ENCODE measurements at regions not wholly inside any gene's neighbourhood (a gene's known extent, or its start where the extent isn't known, plus 50 kb on each side); places are given as distances from the start of the nearest gene placed in this dataset.

- intact Hi-C loops (cut with micrococcal nuclease), result no loop called here
Observed at GRCh38 chr6:47117314-47117713, 75.2 kb upstream of the ADGRF1 start.

GRCh38 chr6:47116606-47117005 lies 74.5 kb upstream of the ADGRF1 start:
- intact Hi-C loops (cut with micrococcal nuclease), result no loop called here

- intact Hi-C loops (cut with micrococcal nuclease), result no loop called here
Observed at GRCh38 chr6:47116086-47116485, 74.0 kb upstream of the ADGRF1 start.

GRCh38 chr6:47114460-47114859 lies 72.3 kb upstream of the ADGRF1 start:
- intact Hi-C loops (cut with micrococcal nuclease), result no loop called here

GRCh38 chr6:47112317-47112716 lies 70.2 kb upstream of the ADGRF1 start:
- intact Hi-C loops (cut with micrococcal nuclease), result no loop called here

GRCh38 chr6:47111685-47112084 lies 69.6 kb upstream of the ADGRF1 start:
- intact Hi-C loops (cut with micrococcal nuclease), result no loop called here

- intact Hi-C loops (cut with micrococcal nuclease), result no loop called here
Observed at GRCh38 chr6:47109281-47109680, 67.1 kb upstream of the ADGRF1 start.

GRCh38 chr6:47106721-47107197 lies 64.6 kb upstream of the ADGRF1 start:
- intact Hi-C loops (cut with micrococcal nuclease), result no loop called here

GRCh38 chr6:47106216-47106615 lies 64.1 kb upstream of the ADGRF1 start:
- intact Hi-C loops (cut with micrococcal nuclease), result no loop called here

- intact Hi-C loops (cut with micrococcal nuclease), result no loop called here
Observed at GRCh38 chr6:47105469-47106178, 63.5 kb upstream of the ADGRF1 start.

GRCh38 chr6:47103931-47104330 lies 61.8 kb upstream of the ADGRF1 start:
- intact Hi-C loops (cut with micrococcal nuclease), result no loop called here

- intact Hi-C loops (cut with micrococcal nuclease), result no loop called here
Observed at GRCh38 chr6:47102331-47102730, 60.2 kb upstream of the ADGRF1 start.

GRCh38 chr6:47098570-47098993 lies 56.5 kb upstream of the ADGRF1 start:
- intact Hi-C loops (cut with micrococcal nuclease), result no loop called here

GRCh38 chr6:47097092-47097945 lies 55.2 kb upstream of the ADGRF1 start:
- intact Hi-C loops (cut with micrococcal nuclease), result loop anchor here (1.0 kb wide), 1 partner anchor 212 kb away; the partner anchor contains the start of gene TNFRSF21

GRCh38 chr6:47096211-47096895 lies 54.2 kb upstream of the ADGRF1 start:
- intact Hi-C loops (cut with micrococcal nuclease), result no loop called here

- intact Hi-C loops (cut with micrococcal nuclease), result no loop called here
Observed at GRCh38 chr6:47094241-47094925, 52.3 kb upstream of the ADGRF1 start.

- intact Hi-C loops (cut with micrococcal nuclease), result no loop called here
Observed at GRCh38 chr6:47093169-47093568, 51.0 kb upstream of the ADGRF1 start.

GRCh38 chr6:47091886-47092668 lies 49.9 kb upstream of the ADGRF1 start:
- intact Hi-C loops (cut with micrococcal nuclease), result no loop called here

Data from T-helper 2 cell treated with Interferon-gamma antibody and Interleukin-4, amounts not matched to agents 100 ng/mL and 5 ng/mL, for 36 hours (primary cell).